HG03354 (cell line): ENCODE measurements at regions not wholly inside any gene's neighbourhood (a gene's known extent, or its start where the extent isn't known, plus 50 kb on each side); places are given as distances from the start of the nearest gene placed in this dataset.

Experiments used
- ATAC-seq: cut with Tn5 transposase; IDR thresholded peaks from one replicate; pipeline ENCODE4 v1.9.1; 2021; ENCODE audit warnings: mild to moderate bottlenecking; ENCODE audit not compliant: unreplicated experiment, poor library complexity, severe bottlenecking

DNA sequence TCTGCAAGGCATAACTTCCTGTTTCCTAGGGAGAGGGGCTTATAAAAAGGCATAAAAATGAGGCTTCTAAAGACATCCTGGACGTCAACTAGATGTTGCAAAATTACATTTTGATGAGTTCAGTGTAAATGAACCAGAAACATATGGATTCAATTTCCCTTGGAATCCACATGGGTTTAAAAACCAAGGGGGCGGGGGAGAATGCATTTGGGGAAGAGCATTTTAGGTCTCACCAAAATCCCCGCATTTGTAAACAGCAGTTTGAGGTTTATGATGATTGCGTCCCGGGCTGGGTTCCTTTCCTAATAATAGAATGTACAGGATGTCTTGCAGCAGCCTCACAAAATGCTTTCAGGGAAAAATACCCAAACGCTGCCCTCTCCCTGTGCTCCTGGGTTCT is 407.8 kb downstream of the ZNF536 start:
- ATAC-seq = no peak

- no peak for ATAC-seq
Observed at GRCh38 chr19:30778961-30779715, 407.0 kb downstream of the ZNF536 start.

GRCh38 chr19:30778061-30778460 is 405.9 kb downstream of the ZNF536 start:
- ATAC-seq = no peak

- ATAC-seq = no peak
Observed at GRCh38 chr19:30775956-30776355, 403.8 kb downstream of the ZNF536 start.

- ATAC-seq = no peak
Observed at GRCh38 chr19:30774252-30774766, 402.1 kb downstream of the ZNF536 start.

DNA sequence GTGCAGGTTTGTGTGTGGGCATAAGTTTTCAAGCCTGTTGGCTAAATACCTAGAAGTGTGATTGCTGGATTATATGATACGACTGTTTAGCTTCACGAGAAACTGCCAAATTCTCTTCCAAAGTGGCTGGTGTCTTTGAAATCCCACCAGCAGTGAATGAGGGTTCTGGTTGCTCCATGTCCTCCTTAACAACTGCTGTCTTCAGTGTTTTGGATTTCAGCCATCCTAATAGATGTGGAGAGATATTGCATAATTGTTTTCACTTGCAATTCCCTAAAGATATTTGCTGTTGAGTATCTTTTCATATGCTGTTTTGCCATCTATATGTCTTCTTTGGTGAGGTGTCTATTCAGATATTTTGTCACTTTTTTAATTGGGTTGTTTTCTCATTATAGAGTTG is 390.5 kb downstream of the ZNF536 start:
- no peak for ATAC-seq

- ATAC-seq = no peak
Observed at GRCh38 chr19:30760014-30760413, 387.8 kb downstream of the ZNF536 start.

- ATAC-seq = no peak
Observed at GRCh38 chr19:30757837-30758617, 385.8 kb downstream of the ZNF536 start.

DNA sequence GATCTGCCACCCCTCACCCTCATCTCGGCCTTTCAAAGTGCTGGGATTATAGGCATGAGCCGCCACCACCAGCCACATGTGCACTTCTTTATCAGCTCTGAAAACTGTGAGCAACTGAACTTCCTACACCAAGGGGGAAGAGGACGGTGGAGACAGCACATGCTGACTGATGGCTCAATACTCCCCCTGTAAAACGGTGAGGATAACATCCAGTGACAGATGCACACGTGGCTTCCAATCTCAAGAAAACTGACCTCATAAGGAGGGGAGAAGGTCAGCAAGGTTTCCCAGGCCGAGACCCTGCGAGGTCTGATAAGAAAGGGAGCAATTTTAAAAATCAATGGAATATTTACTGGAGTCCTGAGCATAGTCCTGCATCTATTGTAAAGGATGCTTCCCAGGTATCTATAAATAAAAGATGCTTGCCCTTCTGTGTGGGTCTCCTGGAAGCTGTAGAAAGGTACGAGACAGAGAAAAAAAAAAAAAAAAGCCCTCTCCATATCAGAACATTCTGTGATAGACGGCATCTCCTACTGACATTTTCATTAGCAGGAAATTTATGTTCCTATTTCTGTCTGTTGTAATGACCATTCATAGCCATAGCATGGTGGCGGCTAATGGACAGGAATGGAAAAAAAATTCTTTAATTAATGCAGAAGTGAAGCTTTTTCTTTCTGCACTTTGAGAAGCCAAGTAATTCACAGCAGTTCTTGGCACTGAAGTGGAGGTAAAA is 385.1 kb downstream of the ZNF536 start:
- no peak for ATAC-seq

DNA sequence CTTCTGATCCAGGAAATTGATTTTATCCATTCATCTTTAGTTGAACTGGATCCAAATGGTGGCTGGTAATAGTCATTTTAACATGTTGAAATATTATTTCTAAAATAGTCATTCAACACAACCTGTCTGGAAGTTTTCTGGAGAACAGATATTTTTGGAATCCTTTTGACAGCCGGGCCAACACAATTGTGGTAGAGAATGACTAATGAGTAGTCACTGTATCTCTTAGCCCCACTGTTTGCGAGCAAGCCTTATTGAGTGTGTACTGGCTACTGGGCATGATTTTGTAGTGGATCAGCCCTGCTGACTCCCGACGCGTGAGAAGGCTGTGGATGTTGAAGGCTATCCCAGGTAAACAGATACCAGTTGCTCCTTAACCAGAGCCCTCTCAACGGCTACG is 383.4 kb downstream of the ZNF536 start:
- no peak for ATAC-seq

- no peak for ATAC-seq
Observed at GRCh38 chr19:30754162-30754561, 382.0 kb downstream of the ZNF536 start.

- ATAC-seq = no peak
Observed at GRCh38 chr19:30752876-30753275, 380.7 kb downstream of the ZNF536 start.

DNA sequence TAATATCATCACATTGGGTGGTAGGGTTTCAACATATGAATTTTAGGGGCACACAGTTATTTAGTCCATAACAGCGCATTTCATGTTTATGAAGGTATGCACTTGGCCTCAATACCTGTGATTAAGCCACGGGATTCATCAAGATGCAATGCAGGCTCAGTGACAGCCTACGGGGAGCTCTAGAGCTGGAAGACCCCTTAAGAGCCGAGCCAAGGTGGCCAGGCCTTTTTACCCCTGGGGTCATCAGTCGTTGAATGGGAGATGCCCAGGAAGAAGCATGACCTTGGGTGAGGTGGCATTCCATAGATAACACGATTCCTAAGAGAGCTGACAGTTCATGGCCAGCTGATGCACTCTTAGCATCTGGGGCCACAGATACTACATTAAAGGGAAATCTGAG is 380.0 kb downstream of the ZNF536 start:
- no peak for ATAC-seq

- ATAC-seq = no peak
Observed at GRCh38 chr19:30745476-30745985, 373.3 kb downstream of the ZNF536 start.

- no peak for ATAC-seq
Observed at GRCh38 chr19:30744741-30745475, 372.7 kb downstream of the ZNF536 start.

DNA sequence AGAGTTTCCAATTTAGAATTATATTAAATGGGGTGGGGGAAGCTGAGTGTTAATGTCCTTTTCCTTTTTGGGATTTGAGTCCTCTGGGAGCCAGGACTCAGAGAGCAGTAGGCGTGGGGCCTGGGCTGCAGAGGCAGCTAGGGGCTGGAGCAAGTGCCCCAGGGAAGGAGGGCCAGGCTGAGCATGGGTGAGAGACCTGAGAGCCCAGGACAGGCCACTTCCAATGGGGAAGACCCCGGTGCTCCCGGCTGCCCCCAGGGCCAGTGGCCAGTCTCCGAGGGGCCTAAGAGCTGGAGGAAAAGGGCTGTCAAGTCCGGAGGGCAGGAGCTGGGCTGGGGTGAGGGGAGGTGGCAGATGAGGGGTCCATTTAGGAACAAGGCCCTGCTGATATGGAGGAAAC is 371.5 kb downstream of the ZNF536 start:
- no peak for ATAC-seq

DNA sequence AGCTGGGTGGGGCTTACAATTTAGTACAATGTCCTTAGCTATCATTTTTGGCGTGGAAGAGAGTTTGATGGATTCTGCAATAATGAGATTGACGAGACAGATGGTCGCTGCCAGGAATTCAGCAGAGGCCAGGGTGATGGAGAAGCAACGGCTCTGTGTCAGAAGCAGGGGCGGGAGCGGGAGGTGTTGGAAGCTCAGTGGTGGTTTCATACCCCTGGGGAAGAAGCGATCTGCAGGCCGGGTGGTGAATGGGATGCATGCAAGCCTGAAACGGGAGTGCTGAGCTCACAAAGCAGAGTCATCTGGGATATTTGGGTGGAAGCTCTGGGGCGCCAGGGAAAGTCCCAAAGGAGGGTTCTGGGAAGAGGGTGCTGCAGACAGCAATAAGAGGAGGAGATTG is 370.8 kb downstream of the ZNF536 start:
- no peak for ATAC-seq

- ATAC-seq = no peak
Observed at GRCh38 chr19:30742406-30742938, 370.3 kb downstream of the ZNF536 start.

- no peak for ATAC-seq
Observed at GRCh38 chr19:30741566-30741965, 369.4 kb downstream of the ZNF536 start.
